ENCODE measurements at regions not wholly inside any gene's neighbourhood (a gene's known extent, or its start where the extent isn't known, plus 50 kb on each side); places are given as distances from the start of the nearest gene placed in this dataset.

DNA sequence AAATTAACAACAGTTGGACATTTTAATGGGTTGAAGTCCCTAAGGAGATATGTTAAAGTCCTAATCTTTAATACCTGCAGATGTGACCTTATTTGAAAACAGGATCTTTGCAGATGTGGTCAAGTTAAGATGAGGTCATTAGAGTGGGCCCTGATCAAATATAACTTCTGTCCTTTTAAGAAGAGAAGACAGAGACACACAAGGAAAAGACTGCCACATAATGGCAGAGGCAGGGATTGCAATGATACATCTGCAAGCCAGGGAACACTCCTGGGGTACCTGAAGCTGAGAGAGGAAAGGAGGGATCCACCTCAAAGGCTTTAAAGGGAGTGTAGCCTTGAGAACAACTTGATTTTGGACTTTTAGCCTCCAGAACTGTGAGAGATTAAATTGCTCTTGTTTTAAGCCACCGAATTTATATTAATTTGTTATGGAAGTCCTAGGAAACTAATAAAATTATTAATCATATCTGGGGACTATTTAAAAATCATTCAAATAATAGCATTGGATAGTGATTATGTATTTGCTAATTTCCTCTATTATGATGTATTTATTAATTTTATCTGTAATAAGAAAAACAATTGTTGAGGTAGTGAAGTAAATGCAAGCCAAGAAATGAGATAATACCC lies 700.0 kb upstream of the PCDH15 start:
- DNase-seq (ENCODE audit: low spot score) = peak; percentile 50

GRCh38 chr10:55497893-55498499 lies 697.0 kb upstream of the PCDH15 start:
- DNase-seq (ENCODE audit: low spot score) = no peak

DNA sequence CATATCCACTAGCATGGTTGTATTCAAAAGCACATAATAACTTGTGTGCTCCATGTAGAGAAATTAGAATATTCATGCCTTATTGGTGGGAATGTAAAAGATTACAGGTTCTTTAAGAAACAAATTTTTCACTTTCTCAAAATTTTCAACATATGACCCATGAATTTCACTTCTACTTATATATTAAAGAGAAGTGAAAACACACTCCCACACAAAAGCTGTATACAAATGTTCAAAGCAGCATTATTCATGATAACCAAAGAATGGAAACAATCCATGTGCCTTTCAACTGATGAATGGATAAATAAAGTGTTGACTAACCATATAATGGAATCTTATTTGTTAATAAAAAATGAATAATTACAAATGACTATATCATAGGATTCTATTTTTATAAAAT lies 694.5 kb upstream of the PCDH15 start:
- no peak for DNase-seq (ENCODE audit: low spot score)

DNA sequence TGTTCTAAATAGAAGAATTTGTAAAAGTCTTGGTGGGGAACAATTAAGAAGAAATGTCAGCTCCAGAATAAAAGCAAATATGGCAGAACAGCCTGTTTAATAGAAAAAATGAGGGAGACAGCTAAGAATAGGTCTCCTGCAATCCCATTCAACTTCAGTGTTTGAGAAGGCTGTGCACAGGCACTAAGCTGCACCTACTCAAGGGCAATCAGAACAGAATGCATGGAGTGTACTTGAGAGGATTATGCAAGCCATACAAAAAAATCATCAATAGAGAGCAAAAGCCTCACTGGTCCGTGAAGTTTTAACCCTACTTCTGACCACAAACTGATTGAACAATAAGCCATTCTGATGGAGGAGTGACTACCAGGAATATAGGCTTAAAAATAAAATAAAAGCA lies 690.7 kb upstream of the PCDH15 start:
- DNase-seq (ENCODE audit: low spot score) = no peak

DNA sequence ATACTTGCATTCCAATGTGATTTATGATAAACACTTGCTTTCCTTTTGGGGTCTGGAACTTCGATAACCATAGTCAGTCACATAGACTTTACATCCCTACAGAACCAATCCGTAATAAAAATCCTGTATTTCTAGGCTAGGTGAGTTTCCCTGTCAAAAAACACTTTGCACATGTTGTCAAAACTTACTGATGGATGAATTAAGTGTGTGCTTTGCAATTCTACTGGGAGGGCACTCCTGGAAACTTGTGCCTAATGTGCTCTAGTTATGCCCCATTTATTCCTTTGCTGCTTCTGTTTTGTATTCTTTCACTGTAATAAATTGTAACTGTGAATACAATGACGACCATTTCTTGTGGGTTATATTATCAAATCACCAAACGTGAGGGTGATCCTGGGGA lies 684.8 kb upstream of the PCDH15 start:
- DNase-seq (ENCODE audit: low spot score) = no peak

DNA sequence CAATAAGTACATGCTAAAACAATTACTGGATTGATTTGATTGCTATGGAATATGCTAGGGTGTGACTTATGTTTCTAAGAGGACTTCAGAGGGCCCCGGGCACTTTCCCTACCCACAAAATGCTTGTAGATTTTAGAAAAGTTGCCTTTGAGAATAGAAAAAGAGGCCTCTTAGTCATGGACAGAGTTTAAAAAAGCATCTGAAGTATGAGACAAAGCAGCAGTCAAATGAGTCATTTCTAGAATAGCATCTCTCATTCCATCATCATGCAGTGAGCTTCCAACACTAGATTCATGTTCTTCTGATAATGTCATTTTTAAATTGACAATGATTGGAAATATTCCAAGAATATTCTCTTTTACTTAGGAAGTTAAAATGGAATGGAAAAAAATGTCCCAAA lies 675.1 kb upstream of the PCDH15 start:
- no peak for DNase-seq (ENCODE audit: low spot score)

DNA sequence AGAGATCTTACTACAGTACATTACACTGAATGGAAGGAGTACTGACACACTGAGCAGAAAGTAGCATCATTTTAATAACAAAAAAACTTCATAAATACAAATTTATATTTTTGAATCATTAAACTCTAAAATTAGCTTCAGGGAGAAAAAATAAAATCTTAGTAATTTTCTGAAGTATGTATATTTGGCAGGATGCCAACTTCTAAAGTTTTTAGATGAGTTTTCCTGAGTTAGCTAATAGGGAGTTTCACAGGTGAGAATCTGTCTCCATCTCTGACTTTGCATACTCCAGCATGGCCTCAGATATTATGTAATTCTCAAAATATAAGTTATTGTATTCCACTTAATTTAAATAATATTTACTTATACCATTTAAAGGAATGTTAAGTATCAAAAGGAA lies 673.2 kb upstream of the PCDH15 start:
- DNase-seq (ENCODE audit: low spot score) = no peak

- DNase-seq (ENCODE audit: low spot score) = no peak
These were observed 669.8 kb upstream of the PCDH15 start for GRCh38 chr10:55470840-55471239.

- no peak for DNase-seq (ENCODE audit: low spot score)
These were observed 665.9 kb upstream of the PCDH15 start for GRCh38 chr10:55466806-55467504.

- DNase-seq (ENCODE audit: low spot score) = no peak
These were observed 663.1 kb upstream of the PCDH15 start for GRCh38 chr10:55464083-55464482.

GRCh38 chr10:55460008-55460407 lies 659.0 kb upstream of the PCDH15 start:
- DNase-seq (ENCODE audit: low spot score) = no peak

DNA sequence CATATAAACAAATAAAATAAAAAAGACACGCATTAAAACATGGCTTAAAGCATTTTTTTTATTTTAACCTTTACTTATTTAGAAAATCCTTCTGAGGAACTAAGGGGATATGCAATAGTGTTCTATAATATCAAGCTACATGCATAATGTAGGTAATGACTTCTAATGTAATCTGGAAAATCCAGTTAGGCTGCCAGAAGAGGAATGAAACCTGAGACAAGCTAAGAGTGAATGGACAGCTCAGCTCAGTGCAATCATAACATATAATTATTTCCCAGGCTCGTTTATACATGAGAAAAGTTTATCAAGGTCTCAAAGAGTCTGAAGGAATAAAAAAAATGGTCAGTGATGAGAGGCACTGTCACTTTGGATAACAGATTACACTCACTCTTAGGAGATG lies 649.0 kb upstream of the PCDH15 start:
- no peak for DNase-seq (ENCODE audit: low spot score)

- no peak for DNase-seq (ENCODE audit: low spot score)
These were observed 645.5 kb upstream of the PCDH15 start for GRCh38 chr10:55446441-55447002.

DNA sequence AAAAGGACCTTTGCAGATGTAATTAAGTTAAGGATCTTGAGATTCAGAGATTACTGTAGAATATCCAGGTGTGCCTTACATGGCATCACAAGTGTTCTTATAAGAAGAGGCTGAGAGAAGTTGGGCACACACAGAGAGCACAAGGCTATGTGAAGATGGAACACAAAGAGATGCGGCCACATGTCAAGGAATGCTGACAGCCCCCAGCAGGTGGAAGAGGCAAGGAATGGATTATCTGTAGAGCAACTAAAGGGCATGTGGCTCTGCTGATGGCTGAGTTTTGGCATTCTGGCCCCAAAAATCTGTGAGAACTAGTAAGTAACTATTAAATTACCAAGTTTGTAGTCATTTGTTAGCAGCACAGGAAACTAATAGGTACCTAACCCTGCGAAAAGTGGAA lies 640.7 kb upstream of the PCDH15 start:
- DNase-seq (ENCODE audit: low spot score) = no peak

- peak; percentile 7 for DNase-seq (ENCODE audit: low spot score)
These were observed 625.1 kb upstream of the PCDH15 start for GRCh38 chr10:55426138-55426537.

DNA sequence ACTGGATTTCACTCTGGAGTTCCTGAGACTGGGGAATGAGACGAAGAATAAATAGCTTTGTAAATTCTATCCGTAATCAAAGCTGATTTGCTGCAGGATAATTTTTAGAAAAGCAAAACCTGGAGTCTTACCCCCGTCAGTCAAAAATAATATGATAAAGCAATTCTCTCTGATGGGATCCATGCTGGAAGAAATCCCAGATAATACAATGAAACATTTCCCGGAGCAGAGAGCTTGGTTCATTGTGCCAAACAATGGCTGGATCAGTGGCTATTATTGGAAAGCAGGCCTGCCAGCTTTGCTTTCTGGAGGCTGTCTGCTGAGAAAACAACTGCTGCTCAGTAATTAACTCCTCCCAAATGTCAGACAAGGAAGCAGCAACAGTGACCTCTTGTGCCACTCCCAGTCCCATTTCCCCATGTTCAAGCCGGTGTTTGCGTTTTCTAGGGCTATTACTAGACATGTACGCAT lies 609.4 kb upstream of the PCDH15 start:
- DNase-seq (ENCODE audit: low spot score) = peak; percentile 2

DNA sequence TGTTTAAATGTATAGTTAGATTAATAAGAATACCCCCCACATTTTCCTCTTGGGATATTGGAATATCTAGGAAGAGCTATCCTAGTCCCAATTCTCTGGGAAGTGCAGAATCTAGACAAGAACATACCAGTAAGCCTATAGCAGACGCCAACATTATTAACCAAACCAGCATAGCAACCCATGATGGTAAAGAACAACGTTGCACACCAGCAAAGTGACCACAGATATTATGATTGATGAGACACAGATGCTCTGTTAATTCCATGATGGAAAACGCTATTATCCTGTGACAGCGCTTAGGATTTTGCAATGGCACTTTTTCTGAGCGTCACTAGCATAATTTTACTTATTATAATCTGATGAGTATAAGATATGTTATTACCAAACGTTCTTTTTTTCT lies 603.1 kb upstream of the PCDH15 start:
- no peak for DNase-seq (ENCODE audit: low spot score)

DNA sequence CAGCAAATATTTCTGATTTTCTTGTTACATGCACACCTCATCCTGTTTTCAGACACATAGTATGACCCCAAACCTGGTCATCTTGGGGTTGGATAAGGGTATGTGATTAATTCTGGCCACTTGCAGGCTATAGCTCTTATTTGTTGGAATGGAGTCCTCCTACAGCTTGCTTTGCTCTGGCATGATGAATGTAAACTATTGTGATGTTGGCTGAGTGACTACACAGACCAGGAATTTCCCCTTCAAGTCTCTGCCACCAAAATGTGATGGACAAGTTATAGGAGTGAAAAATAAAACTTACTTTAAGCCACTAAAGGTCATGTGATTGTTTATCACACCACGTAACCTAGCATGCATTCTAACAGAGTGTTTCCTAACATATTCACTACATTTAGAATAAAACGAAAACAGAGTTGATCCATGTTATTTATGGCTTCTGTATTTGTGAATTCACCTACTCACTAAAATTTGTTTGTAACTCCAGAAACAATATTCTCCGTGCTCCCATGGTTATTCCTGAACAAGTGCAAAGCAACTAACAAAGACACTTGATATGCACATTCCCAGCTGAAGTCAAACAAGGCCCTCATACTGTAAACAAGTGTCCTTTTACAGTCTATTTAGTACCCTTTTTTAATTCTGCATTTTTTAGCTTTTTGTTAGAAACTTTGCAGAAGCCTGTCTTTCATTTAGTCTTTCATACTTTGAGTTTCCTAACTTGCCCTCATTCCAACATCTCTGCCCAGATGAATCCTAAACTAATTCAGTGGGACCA lies 599.2 kb upstream of the PCDH15 start:
- DNase-seq (ENCODE audit: low spot score) = peak; percentile 3

GRCh38 chr10:55398497-55398882 lies 597.5 kb upstream of the PCDH15 start:
- no peak for DNase-seq (ENCODE audit: low spot score)

DNA sequence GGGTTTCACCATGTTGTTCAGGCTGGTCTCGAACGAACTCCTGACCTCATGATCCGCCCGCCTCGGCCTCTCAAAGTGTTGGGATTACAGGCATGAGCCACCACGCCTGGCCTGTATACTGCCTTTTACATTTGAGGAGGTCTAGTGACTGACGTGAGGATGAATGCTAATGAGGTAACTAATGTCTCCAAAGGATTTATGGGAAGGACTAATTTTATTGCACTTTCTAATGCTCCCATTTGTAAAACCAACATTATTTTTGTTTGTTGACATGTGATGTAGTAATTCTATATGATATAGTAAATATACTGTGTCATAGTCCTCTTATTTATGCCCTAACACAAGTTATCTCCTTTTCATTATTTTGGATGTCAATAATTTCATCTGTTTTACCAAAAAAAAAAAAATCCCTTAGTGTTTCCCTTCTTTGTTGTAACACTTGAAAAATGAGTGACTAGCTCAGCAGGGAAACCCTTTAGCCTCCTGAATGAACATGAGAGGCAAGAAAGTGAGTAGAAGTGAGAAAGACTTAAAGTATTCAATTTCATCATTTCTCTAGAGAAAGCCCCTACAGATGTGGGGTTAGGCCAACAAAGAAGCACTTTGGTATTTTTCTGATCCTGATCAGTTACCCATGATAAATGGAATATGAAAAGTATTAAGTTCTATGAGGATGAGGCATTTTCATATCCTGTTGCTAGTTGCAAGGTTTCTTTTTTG lies 596.9 kb upstream of the PCDH15 start:
- no peak for DNase-seq (ENCODE audit: low spot score)

- no peak for DNase-seq (ENCODE audit: low spot score)
These were observed 577.2 kb upstream of the PCDH15 start for GRCh38 chr10:55378196-55378595.

- no peak for DNase-seq (ENCODE audit: low spot score)
These were observed 573.9 kb upstream of the PCDH15 start for GRCh38 chr10:55374917-55375316.
